NCI-H1930 (cell line): ENCODE measurements at regions not wholly inside any gene's neighbourhood (a gene's known extent, or its start where the extent isn't known, plus 50 kb on each side); places are given as distances from the start of the nearest gene placed in this dataset.
A peak's percentile ranks its signal among the peaks of the same experiment; 100 is the strongest.
"Not testable (repeated sequence)": the region's sequence is repeated elsewhere in the genome, so short reads cannot be mapped to it uniquely, and the experiment has no call there.

Source experiments
- DNase-seq, 2 experiments: peaks; one replicate each; lab custom pipeline; 2025; lab: John Stamatoyannopoulos, UW

DNA sequence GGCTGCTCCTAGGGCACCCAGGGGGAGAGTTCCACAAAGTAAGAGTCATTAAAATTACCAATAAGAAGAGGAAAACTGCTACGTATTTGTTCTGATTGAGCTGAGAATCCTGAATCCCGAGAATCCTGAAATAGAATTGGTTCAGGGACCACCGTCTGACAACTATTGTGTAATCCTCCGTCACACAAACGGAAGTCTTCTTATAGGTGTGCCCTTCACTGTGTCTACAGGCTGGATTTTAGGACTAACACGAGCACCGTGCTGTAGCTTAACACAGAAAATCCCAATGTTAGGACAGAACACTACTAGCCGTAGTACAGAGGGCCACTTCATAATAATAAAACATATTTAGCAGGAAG, 50.6 kb upstream of the RNF182 start:
- DNase-seq = no peak

GRCh38 chr6:13873288-13874190, 51.2 kb upstream of the RNF182 start:
- DNase-seq = peak; percentile 67 to 75

GRCh38 chr6:13872681-13873080, 52.1 kb upstream of the RNF182 start:
- DNase-seq = no peak

GRCh38 chr6:13872006-13872405, 52.7 kb upstream of the RNF182 start:
- not testable (repeated sequence) for DNase-seq

- DNase-seq = no peak
These were observed 54.4 kb upstream of the RNF182 start for GRCh38 chr6:13870214-13870830.

- DNase-seq = no peak
These were observed 53.9 kb upstream of the MCUR1 start for GRCh38 chr6:13868236-13868635.

GRCh38 chr6:13866301-13866700, 51.9 kb upstream of the MCUR1 start:
- DNase-seq = no peak

DNA sequence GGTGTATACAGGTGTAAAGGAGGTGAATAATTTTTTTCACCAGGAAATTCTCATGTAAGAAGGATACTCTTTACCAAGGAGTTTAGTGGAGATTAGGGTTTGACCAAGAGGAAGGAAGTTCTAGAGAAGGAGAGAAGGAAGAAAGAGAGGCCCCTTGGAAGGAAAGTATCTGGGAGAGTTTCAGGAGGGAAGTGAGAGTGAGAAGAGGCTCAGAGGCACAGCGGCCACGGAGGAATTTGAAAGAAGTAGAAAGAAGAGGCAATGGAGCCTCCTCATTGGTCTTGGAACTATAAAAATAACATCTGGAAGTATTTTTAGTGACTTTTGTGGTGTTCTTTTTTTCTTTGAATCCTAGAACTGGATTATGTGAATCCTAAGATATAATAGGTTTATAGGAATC, 50.8 kb upstream of the MCUR1 start:
- no peak for DNase-seq

DNA sequence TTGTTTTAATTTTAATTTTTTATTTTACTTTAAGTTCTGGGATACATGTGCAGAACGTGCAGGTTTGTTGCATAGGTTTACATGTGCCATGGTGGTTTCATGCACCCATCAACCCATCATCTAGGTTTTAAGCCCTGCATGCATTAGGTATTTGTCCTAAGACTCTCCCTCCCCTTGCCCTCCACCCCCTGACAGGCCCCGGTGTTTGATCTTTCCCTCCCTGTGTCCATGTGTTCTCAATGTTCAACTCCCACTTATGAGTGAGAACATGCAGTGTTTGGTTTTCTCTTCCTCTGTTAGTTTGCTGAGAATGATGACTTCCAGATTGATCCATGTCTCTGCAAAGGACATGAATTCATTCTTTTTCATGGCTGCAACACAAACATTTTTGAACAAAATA, 50.3 kb upstream of the MCUR1 start:
- not testable (repeated sequence) for DNase-seq
